WTC11 (cell line): ENCODE measurements at regions not wholly inside any gene's neighbourhood (a gene's known extent, or its start where the extent isn't known, plus 50 kb on each side); places are given as distances from the start of the nearest gene placed in this dataset.

Source experiments
- ATAC-seq: fragments of 200-7000 bp; cut with Tn5 transposase; 2 replicates; pipeline ENCODE4 v1.10.0; 2021; ENCODE audit warnings: mild to moderate bottlenecking, moderate library complexity
- CTCF ChIA-PET: fragments of 300-600 bp; sonication (Branson Sonifier 250); formaldehyde crosslinking; loops from one replicate; lab custom pipeline; 2021; ENCODE audit warnings: antibody characterized with exemption; lab: Charles Lee
- POLR2A ChIA-PET: fragments of 350-600 bp; sonication (Branson Sonifier 250); formaldehyde crosslinking; loops from one replicate; lab custom pipeline; 2021; ENCODE audit warnings: antibody characterized with exemption; lab: Charles Lee
- DNase-seq: peaks from one replicate; pipeline ENCODE4 v3.0.0; 2021; ENCODE audit warnings: low spot score
- H3K27ac Mint-ChIP-seq: 2 replicates; pipeline ENCODE4 v1.8.0; 2021; ENCODE audit warnings: mixed read lengths
- H3K27me3 Mint-ChIP-seq: 2 replicates; pipeline ENCODE4 v1.8.0; 2021; ENCODE audit warnings: low read depth, mild to moderate bottlenecking, moderate library complexity, mixed read lengths
- H3K36me3 Mint-ChIP-seq: 2 replicates; pipeline ENCODE4 v1.8.0; 2021; ENCODE audit warnings: mixed read lengths
- H3K4me1 Mint-ChIP-seq: 2 replicates; pipeline ENCODE4 v1.8.0; 2022; ENCODE audit warnings: mixed read lengths
- H3K4me3 Mint-ChIP-seq: 2 replicates; pipeline ENCODE4 v1.8.0; 2021; ENCODE audit warnings: mild to moderate bottlenecking, moderate library complexity, mixed read lengths
- H3K9me3 Mint-ChIP-seq: 2 replicates; pipeline ENCODE4 v1.8.0; 2021; ENCODE audit warnings: mixed read lengths
- CBFB ChIP-seq: sonication (generic); formaldehyde crosslinking; IDR thresholded peaks from 2 replicates; pipeline ENCODE4 v1.8.1; 2022; ENCODE audit warnings: mild to moderate bottlenecking, low read depth, missing genetic modification reagents
- CTCF ChIP-seq: fragments of 200-600 bp; IDR thresholded peaks from 2 replicates; pipeline ENCODE4 v1.8.0; 2022; ENCODE audit warnings: antibody characterized with exemption
- E2F5 ChIP-seq: sonication (generic); formaldehyde crosslinking; IDR thresholded peaks from 2 replicates; pipeline ENCODE4 v1.8.1; 2022; ENCODE audit warnings: mild to moderate bottlenecking, moderate library complexity, missing genetic modification reagents
- FOXP1 ChIP-seq: sonication (generic); formaldehyde crosslinking; IDR thresholded peaks from 2 replicates; pipeline ENCODE4 v1.8.0; 2022; ENCODE audit warnings: missing genetic modification reagents, mild to moderate bottlenecking, moderate library complexity, borderline replicate concordance
- GRHL2 ChIP-seq: fragments of 250-450 bp; sonication (Bioruptor Pico); IDR thresholded peaks from 2 replicates; pipeline ENCODE4 v1.8.0; 2022; ENCODE audit warnings: mild to moderate bottlenecking, moderate library complexity; ENCODE audit not compliant: insufficient replicate concordance, severe bottlenecking
- IRF2 ChIP-seq: sonication (generic); formaldehyde crosslinking; IDR thresholded peaks from 2 replicates; pipeline ENCODE4 v1.8.0; 2022; ENCODE audit warnings: low read depth, missing genetic modification reagents, borderline replicate concordance
- JUN ChIP-seq: sonication (generic); formaldehyde crosslinking; IDR thresholded peaks from 2 replicates; pipeline ENCODE4 v1.8.0; 2023; ENCODE audit warnings: mild to moderate bottlenecking, missing genetic modification reagents
- MYBL2 ChIP-seq: sonication (generic); formaldehyde crosslinking; IDR thresholded peaks from 2 replicates; pipeline ENCODE4 v1.8.1; 2023; ENCODE audit warnings: mild to moderate bottlenecking, moderate library complexity, missing genetic modification reagents
- OVOL2 ChIP-seq: fragments of 250-450 bp; sonication (Bioruptor Pico); IDR thresholded peaks from 2 replicates; pipeline ENCODE4 v1.9.0; 2021; ENCODE audit warnings: mild to moderate bottlenecking, borderline replicate concordance
- PREB ChIP-seq: sonication (generic); formaldehyde crosslinking; IDR thresholded peaks from 2 replicates; pipeline ENCODE4 v1.8.1; 2022; ENCODE audit warnings: mild to moderate bottlenecking, missing genetic modification reagents, moderate library complexity, borderline replicate concordance
- SMAD4 ChIP-seq: sonication (generic); formaldehyde crosslinking; IDR thresholded peaks from 2 replicates; pipeline ENCODE4 v1.8.0; 2022; ENCODE audit warnings: mild to moderate bottlenecking, missing genetic modification reagents
- TCF7 ChIP-seq: sonication (generic); formaldehyde crosslinking; IDR thresholded peaks from 2 replicates; pipeline ENCODE4 v1.8.0; 2022; ENCODE audit warnings: mild to moderate bottlenecking, low read depth, missing genetic modification reagents, moderate library complexity
- ZBTB21 ChIP-seq: sonication (generic); formaldehyde crosslinking; IDR thresholded peaks from 2 replicates; pipeline ENCODE4 v1.8.1; 2023; ENCODE audit warnings: mild to moderate bottlenecking, missing genetic modification reagents, borderline replicate concordance
- ZBTB43 ChIP-seq: sonication (generic); formaldehyde crosslinking; IDR thresholded peaks from 2 replicates; pipeline ENCODE4 v1.8.1; 2023; ENCODE audit warnings: mild to moderate bottlenecking, missing genetic modification reagents
- ZNF416 ChIP-seq: fragments of 250-450 bp; sonication (Bioruptor Pico); IDR thresholded peaks from 2 replicates; pipeline ENCODE4 v1.9.0; 2021; ENCODE audit warnings: mild to moderate bottlenecking, inconsistent platforms
- TF ChIP-seq, protein P1 (sequence below): sonication (generic); formaldehyde crosslinking; IDR thresholded peaks from 2 replicates; pipeline ENCODE4 v1.8.0; 2023; ENCODE audit warnings: missing genetic modification reagents, mild to moderate bottlenecking, borderline replicate concordance
- TF ChIP-seq, protein P2 (sequence below): sonication (generic); formaldehyde crosslinking; IDR thresholded peaks from 2 replicates; pipeline ENCODE4 v1.8.1; 2023; ENCODE audit warnings: mild to moderate bottlenecking, missing genetic modification reagents, borderline replicate concordance

GRCh38 chr7:156429514-156429913 is 211.1 kb upstream of the RNF32 start (continued):
- TF ChIP-seq E2F5 (CRISPR knock-in tag), result no peak
- TF ChIP-seq ZBTB43 (CRISPR knock-in tag), result no peak
- TF ChIP-seq PREB (CRISPR knock-in tag), result no peak
- TF ChIP-seq SMAD4 (CRISPR knock-in tag), result no peak
- TF ChIP-seq, protein P1, sequence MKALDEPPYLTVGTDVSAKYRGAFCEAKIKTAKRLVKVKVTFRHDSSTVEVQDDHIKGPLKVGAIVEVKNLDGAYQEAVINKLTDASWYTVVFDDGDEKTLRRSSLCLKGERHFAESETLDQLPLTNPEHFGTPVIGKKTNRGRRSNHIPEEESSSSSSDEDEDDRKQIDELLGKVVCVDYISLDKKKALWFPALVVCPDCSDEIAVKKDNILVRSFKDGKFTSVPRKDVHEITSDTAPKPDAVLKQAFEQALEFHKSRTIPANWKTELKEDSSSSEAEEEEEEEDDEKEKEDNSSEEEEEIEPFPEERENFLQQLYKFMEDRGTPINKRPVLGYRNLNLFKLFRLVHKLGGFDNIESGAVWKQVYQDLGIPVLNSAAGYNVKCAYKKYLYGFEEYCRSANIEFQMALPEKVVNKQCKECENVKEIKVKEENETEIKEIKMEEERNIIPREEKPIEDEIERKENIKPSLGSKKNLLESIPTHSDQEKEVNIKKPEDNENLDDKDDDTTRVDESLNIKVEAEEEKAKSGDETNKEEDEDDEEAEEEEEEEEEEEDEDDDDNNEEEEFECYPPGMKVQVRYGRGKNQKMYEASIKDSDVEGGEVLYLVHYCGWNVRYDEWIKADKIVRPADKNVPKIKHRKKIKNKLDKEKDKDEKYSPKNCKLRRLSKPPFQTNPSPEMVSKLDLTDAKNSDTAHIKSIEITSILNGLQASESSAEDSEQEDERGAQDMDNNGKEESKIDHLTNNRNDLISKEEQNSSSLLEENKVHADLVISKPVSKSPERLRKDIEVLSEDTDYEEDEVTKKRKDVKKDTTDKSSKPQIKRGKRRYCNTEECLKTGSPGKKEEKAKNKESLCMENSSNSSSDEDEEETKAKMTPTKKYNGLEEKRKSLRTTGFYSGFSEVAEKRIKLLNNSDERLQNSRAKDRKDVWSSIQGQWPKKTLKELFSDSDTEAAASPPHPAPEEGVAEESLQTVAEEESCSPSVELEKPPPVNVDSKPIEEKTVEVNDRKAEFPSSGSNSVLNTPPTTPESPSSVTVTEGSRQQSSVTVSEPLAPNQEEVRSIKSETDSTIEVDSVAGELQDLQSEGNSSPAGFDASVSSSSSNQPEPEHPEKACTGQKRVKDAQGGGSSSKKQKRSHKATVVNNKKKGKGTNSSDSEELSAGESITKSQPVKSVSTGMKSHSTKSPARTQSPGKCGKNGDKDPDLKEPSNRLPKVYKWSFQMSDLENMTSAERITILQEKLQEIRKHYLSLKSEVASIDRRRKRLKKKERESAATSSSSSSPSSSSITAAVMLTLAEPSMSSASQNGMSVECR (CRISPR knock-in tag), result no peak
- TF ChIP-seq JUN (CRISPR knock-in tag), result no peak
- TF ChIP-seq CBFB (CRISPR knock-in tag), result no peak
- no peak for TF ChIP-seq FOXP1 (CRISPR knock-in tag)
- TF ChIP-seq IRF2 (CRISPR knock-in tag), result no peak
- TF ChIP-seq ZNF416, result no peak
- TF ChIP-seq TCF7 (CRISPR knock-in tag), result no peak
- TF ChIP-seq, all 79 proteins: peak for 0

- ATAC-seq, result no peak
- TF ChIP-seq GRHL2 (CRISPR knock-in tag), result no peak
- TF ChIP-seq CTCF, result no peak
- TF ChIP-seq, protein P2, sequence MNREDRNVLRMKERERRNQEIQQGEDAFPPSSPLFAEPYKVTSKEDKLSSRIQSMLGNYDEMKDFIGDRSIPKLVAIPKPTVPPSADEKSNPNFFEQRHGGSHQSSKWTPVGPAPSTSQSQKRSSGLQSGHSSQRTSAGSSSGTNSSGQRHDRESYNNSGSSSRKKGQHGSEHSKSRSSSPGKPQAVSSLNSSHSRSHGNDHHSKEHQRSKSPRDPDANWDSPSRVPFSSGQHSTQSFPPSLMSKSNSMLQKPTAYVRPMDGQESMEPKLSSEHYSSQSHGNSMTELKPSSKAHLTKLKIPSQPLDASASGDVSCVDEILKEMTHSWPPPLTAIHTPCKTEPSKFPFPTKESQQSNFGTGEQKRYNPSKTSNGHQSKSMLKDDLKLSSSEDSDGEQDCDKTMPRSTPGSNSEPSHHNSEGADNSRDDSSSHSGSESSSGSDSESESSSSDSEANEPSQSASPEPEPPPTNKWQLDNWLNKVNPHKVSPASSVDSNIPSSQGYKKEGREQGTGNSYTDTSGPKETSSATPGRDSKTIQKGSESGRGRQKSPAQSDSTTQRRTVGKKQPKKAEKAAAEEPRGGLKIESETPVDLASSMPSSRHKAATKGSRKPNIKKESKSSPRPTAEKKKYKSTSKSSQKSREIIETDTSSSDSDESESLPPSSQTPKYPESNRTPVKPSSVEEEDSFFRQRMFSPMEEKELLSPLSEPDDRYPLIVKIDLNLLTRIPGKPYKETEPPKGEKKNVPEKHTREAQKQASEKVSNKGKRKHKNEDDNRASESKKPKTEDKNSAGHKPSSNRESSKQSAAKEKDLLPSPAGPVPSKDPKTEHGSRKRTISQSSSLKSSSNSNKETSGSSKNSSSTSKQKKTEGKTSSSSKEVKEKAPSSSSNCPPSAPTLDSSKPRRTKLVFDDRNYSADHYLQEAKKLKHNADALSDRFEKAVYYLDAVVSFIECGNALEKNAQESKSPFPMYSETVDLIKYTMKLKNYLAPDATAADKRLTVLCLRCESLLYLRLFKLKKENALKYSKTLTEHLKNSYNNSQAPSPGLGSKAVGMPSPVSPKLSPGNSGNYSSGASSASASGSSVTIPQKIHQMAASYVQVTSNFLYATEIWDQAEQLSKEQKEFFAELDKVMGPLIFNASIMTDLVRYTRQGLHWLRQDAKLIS (CRISPR knock-in tag), result no peak
- TF ChIP-seq, protein P1 (CRISPR knock-in tag), result no peak
- TF ChIP-seq MYBL2 (CRISPR knock-in tag), result no peak
- TF ChIP-seq OVOL2 (CRISPR knock-in tag), result no peak
- no peak for TF ChIP-seq ZBTB21 (CRISPR knock-in tag)
These were observed 216.7 kb upstream of the RNF32 start for GRCh38 chr7:156423876-156424275.

More at GRCh38 chr7:156423876-156424275, 216.7 kb upstream of the RNF32 start:
- Mint-ChIP-seq H3K27me3 (peaks cover 3% of the 10 kb centered on the region; the same call in 1 of the 2 replicates), H3K9me3 (peaks cover 66% of the 10 kb centered on the region), H3K4me3 (no peak overlapping the region), H3K36me3 (peaks cover 18% of the 10 kb centered on the region), H3K27ac (no peak overlapping the region), H3K4me1 (no peaks in the 10 kb centered on the region)
- CTCF ChIA-PET, result no interaction called here
- POLR2A ChIA-PET, result no interaction called here
- DNase-seq, result no peak
